Hepatocyte (in vitro differentiated cells): ENCODE measurements at regions not wholly inside any gene's neighbourhood (a gene's known extent, or its start where the extent isn't known, plus 50 kb on each side); places are given as distances from the start of the nearest gene placed in this dataset.
A peak's percentile ranks its signal among the peaks of the same experiment; 100 is the strongest.

Experiments used
- DNase-seq: peaks from one replicate; pipeline ENCODE4 v3.0.0-alpha.2; 2016; ENCODE audit warnings: low spot score
- H2AFZ ChIP-seq: fragments of 200-600 bp; sonication (generic); 2 replicates; pipeline ENCODE4 v1.6.0; 2016; ENCODE audit warnings: antibody characterized with exemption, mild to moderate bottlenecking
- H3K27ac ChIP-seq: fragments of 200-600 bp; sonication (generic); 2 replicates; pipeline ENCODE4 v1.5.1; 2016; ENCODE audit warnings: mild to moderate bottlenecking
- H3K27me3 ChIP-seq: fragments of 200-600 bp; sonication (generic); 2 replicates; pipeline ENCODE4 v1.6.1; 2016
- H3K36me3 ChIP-seq: fragments of 200-600 bp; sonication (generic); replicated peaks from 2 replicates; pipeline ENCODE4 v1.5.1; 2016; ENCODE audit warnings: low read depth; ENCODE audit not compliant: insufficient read depth
- H3K4me1 ChIP-seq: fragments of 200-600 bp; sonication (generic); 2 replicates; pipeline ENCODE4 v1.5.1; 2016; ENCODE audit warnings: mild to moderate bottlenecking, moderate library complexity; ENCODE audit not compliant: insufficient read depth
- H3K4me2 ChIP-seq: fragments of 200-600 bp; sonication (generic); 2 replicates; pipeline ENCODE4 v1.6.0; 2016
- H3K4me3 ChIP-seq: fragments of 200-600 bp; sonication (generic); 2 replicates; pipeline ENCODE4 v1.5.1; 2016; ENCODE audit warnings: mild to moderate bottlenecking
- H3K79me2 ChIP-seq: fragments of 200-600 bp; sonication (generic); 2 replicates; pipeline ENCODE4 v1.6.0; 2017; ENCODE audit warnings: mild to moderate bottlenecking
- H3K9me2 ChIP-seq: fragments of 200-600 bp; sonication (generic); replicated peaks from 2 replicates; pipeline ENCODE4 v1.6.0; 2017; ENCODE audit warnings: mild to moderate bottlenecking; ENCODE audit not compliant: insufficient read depth
- H3K9me3 ChIP-seq: fragments of 200-600 bp; sonication (generic); 2 replicates; pipeline ENCODE4 v1.5.1; 2016; ENCODE audit warnings: low read depth, mild to moderate bottlenecking
- H4K20me1 ChIP-seq: fragments of 200-600 bp; sonication (generic); 2 replicates; pipeline ENCODE4 v1.6.0; 2016; ENCODE audit warnings: mild to moderate bottlenecking; ENCODE audit not compliant: insufficient read depth, poor library complexity, severe bottlenecking
- CTCF ChIP-seq: fragments of 200-600 bp; sonication (generic); IDR thresholded peaks from 2 replicates; pipeline ENCODE4 v1.5.1; 2016; ENCODE audit warnings: antibody characterized with exemption, mild to moderate bottlenecking; ENCODE audit not compliant: poor library complexity
- EZH2 ChIP-seq: fragments of 200-600 bp; sonication (generic); IDR thresholded peaks from 2 replicates; pipeline ENCODE4 v1.6.1; 2016; ENCODE audit warnings: antibody characterized with exemption, mild to moderate bottlenecking, borderline replicate concordance
- EZH2phosphoT487 ChIP-seq: fragments of 200-600 bp; sonication (generic); IDR thresholded peaks from one replicate; pipeline ENCODE4 v1.6.1; 2018; ENCODE audit warnings: antibody characterized with exemption, mild to moderate bottlenecking, low read depth, moderate library complexity; ENCODE audit not compliant: unreplicated experiment, severe bottlenecking
- WGBS: methylation state at CpG from one replicate; pipeline ENCODE4 v1.1.6; 2016; ENCODE audit warnings: low lambda C conversion rate; ENCODE audit errors: missing lambda C conversion rate; 5-methylcytosine and 5-hydroxymethylcytosine counted together

DNA sequence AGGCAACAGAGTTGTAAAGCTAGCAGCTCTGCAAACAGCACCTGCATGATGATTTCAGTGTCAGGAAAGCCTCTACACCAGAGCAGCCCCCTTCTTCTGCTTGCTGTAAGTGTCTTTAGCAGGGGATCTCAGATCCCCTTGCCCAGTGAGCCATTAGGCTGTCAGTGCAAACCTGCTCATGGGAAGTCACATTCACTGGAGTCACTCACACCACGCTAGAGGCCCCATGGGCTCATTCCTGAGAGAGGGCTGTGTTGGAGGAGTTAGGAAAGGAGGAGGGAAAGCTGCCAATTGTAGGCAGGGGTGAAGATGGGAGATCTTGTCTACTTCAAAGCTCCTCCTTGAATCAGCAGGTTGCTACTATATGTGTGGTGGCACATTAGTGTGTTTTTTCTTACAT lies 275.2 kb downstream of the SMARCA2 start:
- no peak overlapping the region for H2AFZ ChIP-seq
- no peak for DNase-seq
- no peaks in the 10 kb centered on the region for H3K27me3 ChIP-seq
- TF ChIP-seq EZH2phosphoT487 (no peak), EZH2 (no peak)
- H3K4me1 ChIP-seq: peaks cover 18% of the 10 kb centered on the region
- no peak overlapping the region for H3K27ac ChIP-seq
- no peaks in the 10 kb centered on the region for H4K20me1 ChIP-seq
- WGBS: 50% methylated on average over 1 of the region's 1 CpG
- no peak overlapping the region for H3K4me3 ChIP-seq
- H3K9me3 ChIP-seq: no peaks in the 10 kb centered on the region
- H3K79me2 ChIP-seq: no peaks in the 10 kb centered on the region
- no peaks in the 10 kb centered on the region for H3K9me2 ChIP-seq
- no peaks in the 10 kb centered on the region for H3K36me3 ChIP-seq
- H3K4me2 ChIP-seq: no peak overlapping the region

GRCh38 chr9:2291980-2292704 lies 277.0 kb downstream of the SMARCA2 start:
- Histone ChIP-seq H3K4me3 (no peak overlapping the region), H3K9me2 (no peaks in the 10 kb centered on the region), H2AFZ (no peak overlapping the region), H4K20me1 (no peaks in the 10 kb centered on the region), H3K79me2 (no peaks in the 10 kb centered on the region), H3K36me3 (no peaks in the 10 kb centered on the region), H3K4me1 (peaks cover 10% of the 10 kb centered on the region), H3K27ac (peak overlapping the region; percentile 49), H3K27me3 (no peaks in the 10 kb centered on the region), H3K4me2 (no peak overlapping the region), H3K9me3 (no peaks in the 10 kb centered on the region)
- peak; percentile 35 for DNase-seq
- 71% methylated on average over 8 of the region's 8 CpGs for WGBS
- TF ChIP-seq EZH2 (no peak), EZH2phosphoT487 (no peak), CTCF (no peak)

DNA sequence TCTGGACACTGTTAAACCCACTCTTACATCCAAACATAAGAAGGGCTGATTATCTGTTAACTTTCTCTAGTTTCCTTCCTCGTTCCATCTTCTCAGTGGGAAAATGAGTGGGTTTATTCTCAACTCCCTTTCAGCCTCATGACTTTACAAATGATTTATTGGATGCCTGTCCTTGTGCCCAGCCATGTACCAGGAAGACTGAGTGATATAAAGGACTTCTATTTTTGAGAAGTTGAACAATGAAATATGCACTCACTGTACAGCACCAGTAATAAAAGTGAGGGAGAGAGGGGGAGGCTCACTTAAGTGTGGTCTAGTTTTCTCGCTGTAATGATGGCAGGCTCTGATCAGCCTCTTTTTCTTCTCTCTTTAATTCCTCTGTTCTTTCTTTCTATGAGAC lies 277.6 kb downstream of the SMARCA2 start:
- H3K9me2 ChIP-seq: no peaks in the 10 kb centered on the region
- TF ChIP-seq CTCF: no peak
- no peak for TF ChIP-seq EZH2
- TF ChIP-seq EZH2phosphoT487: no peak
- H3K4me3 ChIP-seq: no peak overlapping the region
- no peaks in the 10 kb centered on the region for H3K9me3 ChIP-seq
- DNase-seq: no peak
- no peak overlapping the region for H2AFZ ChIP-seq
- no peak overlapping the region for H3K4me2 ChIP-seq
- 54% methylated on average over 2 of the region's 2 CpGs for WGBS
- no peaks in the 10 kb centered on the region for H3K79me2 ChIP-seq
- no peaks in the 10 kb centered on the region for H3K36me3 ChIP-seq
- peaks cover 4% of the 10 kb centered on the region for H3K4me1 ChIP-seq
- no peaks in the 10 kb centered on the region for H4K20me1 ChIP-seq
- H3K27ac ChIP-seq: peak overlapping the region; percentile 49
- H3K27me3 ChIP-seq: no peaks in the 10 kb centered on the region

DNA sequence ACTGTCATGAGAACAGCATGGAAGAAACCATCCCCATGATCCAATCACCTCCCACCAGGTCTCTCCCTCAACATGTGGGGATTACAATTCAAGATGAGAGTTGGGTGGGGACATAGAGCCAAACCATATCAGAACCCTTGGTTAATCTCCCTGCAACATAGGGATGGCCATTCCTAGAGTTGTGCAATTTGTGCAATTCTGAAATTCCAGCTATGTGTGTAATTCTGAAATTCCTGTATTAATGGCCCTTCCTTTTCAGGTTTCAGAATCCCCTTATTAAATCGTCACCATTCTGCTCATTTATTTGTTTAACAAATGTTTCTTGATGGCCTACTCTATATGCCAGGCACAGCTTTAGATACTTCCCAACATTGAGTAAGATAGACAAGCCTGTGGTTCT lies 282.6 kb downstream of the SMARCA2 start:
- no peak for TF ChIP-seq EZH2phosphoT487
- no peak for TF ChIP-seq EZH2
- TF ChIP-seq CTCF: no peak
- Histone ChIP-seq H3K36me3 (no peaks in the 10 kb centered on the region), H3K4me1 (no peaks in the 10 kb centered on the region), H3K4me3 (no peak overlapping the region), H4K20me1 (no peaks in the 10 kb centered on the region), H3K79me2 (no peaks in the 10 kb centered on the region), H3K9me3 (no peaks in the 10 kb centered on the region), H3K27ac (no peak overlapping the region), H3K9me2 (no peaks in the 10 kb centered on the region), H3K27me3 (no peaks in the 10 kb centered on the region), H2AFZ (no peak overlapping the region), H3K4me2 (no peak overlapping the region)
- DNase-seq: no peak
- WGBS: 93% methylated on average over 1 of the region's 1 CpG
